Stimulated activated CD4-positive, alpha-beta T cell treated with anti-CD3 and anti-CD28 coated beads, TNF-alpha, amount 100 ng/mL, for 24 hours (primary cell): ENCODE measurements at regions not wholly inside any gene's neighbourhood (a gene's known extent, or its start where the extent isn't known, plus 50 kb on each side); places are given as distances from the start of the nearest gene placed in this dataset.

Experiments
- DNase-seq, 3 experiments: peaks; one replicate each; pipeline ENCODE4 v3.0.0-alpha.2; 2020; ENCODE audit warnings: low read depth in 3 of 3

DNA sequence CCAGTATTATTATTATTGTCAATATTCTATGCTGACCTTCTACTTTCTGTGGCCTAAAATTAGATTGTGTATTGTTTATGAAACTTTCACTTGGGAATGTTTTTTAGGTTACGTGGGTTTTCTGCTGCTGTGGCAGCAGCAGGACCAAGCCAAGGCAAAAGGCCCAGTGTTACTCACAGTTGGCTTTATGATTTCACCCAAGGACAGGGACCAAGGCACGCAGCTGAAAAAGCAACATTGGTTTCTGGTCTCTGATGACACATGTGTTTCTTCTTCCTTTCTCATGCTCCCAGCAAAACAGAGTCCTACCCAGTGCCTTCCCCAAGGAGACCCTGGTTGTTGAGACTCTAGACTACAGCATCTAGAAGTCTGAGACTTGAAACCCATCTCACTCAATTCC lies 413.7 kb downstream of the SETD4 start:
- DNase-seq = no peak

DNA sequence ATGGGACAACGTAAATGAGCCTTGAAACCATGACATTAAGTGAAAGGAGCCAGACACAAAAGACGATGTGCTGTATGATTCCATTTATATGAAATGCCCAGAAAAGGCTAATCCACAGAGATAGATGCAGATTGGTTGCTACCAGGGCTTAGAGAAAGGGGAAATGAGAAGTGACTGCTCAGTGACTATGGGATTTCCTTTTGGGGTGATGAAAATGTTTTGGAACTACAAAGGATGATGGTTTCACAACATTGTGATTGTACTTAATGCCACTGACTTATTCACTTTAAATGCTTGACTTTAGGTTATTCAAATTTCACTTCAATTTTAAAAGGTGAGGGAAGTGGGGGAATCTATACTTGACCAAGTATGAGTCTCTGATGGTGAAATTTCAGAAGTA lies 414.3 kb downstream of the SETD4 start:
- no peak for DNase-seq

DNA sequence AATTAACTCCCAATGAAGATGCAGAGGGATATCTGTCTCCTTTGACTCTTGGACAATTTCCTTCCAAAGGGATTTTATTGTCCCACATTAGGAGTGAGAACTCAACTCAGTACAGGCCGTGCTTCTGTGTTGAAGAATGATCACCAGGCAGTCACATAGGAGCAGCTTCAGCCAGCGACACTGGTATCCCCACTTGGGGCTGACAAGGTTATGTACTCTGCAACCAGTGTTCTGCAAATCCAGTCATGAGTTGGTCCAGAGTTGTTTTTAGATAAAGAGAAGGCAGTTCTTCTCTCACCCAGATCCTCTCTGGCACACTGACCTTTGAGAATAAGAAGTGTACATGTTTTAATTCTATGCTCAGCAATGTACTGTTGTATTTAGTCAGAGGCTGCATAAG lies 415.8 kb downstream of the SETD4 start:
- no peak for DNase-seq

DNA sequence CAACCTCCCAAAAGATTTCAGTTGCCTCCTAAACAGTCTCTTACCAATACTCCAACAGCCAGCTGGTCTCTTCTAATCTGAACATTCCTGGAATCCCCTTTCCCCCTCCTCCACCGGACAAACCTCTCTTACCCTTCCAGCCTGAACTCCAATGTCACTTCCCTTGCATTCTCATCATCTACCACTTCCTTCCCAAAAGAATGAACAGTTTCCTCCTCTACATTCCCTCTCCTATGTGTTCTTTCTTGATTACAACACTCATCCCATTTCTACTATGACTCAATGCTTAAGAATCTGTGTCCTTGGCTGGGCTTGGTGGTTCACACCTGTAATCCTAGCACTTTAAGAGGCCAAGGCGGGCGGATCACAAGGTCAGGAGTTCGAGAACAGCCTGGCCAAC lies 417.1 kb downstream of the SETD4 start:
- DNase-seq = no peak

DNA sequence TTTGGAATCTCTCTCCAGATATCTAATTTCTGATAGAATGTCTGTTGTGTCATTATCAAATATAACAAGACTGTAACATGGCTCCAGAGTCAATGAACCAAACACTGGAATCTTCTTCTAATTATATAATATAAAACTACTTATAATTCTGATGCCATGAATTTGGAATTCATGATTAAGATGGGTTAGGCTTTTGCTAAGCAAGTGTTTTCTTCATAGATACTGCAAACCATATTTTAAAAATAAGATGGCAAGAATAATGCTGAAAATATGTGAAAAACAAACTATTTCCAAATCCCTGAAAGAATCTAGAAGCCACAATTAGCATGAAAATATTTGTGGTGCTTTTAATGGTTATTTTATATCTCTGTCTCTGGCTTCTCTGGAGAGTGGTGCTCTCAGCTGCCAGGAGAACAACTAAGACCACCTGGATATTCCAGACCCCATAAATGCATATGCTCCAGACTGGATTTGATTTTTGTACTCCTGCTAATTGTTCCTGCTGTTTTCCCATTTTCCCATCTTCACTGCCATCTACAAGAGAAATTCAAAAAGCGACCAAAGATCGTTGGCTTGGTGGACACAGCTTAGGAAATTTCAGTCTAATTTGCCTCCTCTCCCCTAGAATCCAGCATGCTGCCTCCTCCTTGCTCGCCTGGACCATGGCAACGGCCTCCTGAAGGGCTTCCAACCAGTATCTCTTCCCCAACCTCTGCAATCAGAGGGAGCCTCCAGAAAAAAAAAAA lies 418.9 kb downstream of the SETD4 start:
- DNase-seq = no peak

DNA sequence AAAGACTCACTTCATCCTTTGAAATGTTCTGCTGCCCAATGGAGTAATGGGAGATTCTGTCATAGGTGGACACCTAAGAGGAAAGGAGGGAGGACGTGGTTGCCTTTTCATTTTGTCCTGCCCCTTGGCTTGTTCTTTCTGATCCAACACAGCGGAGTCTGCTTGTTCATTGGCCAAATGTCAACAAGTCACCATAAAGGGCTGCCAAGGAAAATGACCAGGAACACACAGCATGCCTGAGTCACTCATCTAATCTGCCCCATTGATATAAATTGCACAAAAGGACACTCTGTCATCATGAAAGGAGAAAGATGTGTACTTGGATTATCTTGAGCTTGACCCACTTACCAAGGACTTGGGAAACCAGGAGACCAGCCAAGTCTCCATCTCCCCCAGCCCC lies 422.9 kb downstream of the SETD4 start:
- DNase-seq = no peak

DNA sequence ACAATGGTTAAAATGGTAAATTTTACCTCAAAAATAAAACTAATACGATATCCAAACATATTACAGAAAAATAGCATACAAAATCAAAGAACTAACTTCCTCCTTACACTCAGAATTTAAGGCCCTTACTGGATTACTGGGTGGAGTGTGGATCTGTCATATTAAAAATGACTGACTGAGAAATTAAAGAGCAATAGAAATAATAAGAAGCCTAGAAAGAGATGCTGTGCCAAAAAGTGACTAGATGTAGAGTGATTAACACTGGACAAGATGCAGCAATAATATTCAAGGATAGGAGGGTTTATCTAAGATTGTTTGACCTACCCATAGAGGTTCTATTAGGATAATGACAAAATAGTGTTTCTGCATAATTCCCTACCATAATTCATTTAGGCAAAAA lies 424.3 kb downstream of the SETD4 start:
- no peak for DNase-seq

DNA sequence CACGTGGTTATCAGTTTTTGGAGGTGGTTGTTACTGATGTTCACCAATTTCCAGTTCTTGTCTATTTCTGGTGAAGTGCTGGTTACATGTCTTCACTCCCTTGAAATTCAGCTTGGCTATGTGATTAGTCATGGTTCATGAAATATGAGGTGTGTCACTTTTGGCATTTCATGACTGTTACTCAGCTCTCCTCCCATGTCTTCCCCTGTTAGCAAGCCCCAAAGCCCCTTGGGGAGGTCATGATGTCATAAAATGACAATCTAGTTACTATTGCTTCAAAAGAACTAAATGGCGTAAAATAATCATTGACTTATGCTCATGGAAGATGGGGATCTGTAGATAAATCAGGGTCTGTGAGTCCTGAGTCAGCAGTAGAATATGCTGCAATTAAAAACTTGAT lies 425.1 kb downstream of the SETD4 start:
- DNase-seq = no peak

DNA sequence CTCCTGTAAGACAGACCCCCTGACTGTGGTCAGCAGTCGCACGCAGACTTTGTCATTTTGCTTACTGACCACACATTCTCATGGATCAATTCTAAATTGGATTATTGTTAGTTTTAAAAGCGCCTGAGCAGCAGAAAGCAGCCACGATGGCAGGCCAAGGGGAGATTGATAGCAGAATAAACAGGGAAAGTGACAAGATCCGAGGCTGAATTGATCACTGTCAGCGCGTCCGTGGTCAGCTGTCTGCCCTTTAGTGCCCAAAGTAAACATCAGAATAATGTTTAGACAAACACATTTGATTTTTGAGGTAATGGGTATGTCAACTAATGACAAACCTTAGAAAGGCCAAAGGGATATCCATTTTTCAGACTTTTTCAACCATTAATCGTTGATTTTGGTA lies 426.8 kb downstream of the SETD4 start:
- DNase-seq = no peak

DNA sequence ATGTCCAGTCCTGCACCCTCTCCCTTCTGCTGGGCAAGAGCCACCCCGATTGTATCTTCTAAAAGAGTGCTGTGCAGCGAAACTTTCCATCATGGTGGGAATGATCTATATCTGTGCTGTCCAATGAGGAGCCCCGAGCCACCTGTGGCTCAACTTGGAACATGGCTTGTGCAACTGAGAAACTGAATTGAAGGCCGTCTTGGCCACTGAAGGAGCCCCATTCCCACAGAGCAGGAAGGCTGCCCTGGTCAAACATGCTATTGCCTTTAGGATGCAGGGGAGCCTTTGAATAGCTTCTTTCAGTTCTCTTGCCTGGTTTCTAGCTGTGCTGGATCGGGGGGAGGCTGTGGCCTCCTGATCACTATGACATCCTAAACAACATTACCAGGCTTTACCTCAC lies 427.6 kb downstream of the SETD4 start:
- no peak for DNase-seq

DNA sequence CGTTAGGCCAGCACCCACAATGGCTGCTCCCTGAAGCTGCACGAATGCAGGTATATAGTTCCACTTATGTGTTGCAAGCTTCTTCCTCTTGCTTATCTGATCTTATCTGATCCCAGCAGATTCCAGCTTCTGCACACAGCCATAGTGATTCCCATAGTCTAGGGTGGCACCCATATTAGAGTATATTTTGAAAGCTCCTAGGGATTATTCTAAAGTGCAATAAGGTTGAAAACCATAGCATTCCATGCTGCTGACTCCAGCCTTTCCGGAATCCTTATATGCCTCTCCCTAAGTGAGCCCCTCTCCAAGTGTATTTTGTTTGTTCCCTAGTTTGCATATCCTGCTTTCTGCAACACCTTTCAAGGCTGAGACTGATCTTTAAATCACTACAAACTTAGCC lies 432.0 kb downstream of the SETD4 start:
- DNase-seq = no peak

DNA sequence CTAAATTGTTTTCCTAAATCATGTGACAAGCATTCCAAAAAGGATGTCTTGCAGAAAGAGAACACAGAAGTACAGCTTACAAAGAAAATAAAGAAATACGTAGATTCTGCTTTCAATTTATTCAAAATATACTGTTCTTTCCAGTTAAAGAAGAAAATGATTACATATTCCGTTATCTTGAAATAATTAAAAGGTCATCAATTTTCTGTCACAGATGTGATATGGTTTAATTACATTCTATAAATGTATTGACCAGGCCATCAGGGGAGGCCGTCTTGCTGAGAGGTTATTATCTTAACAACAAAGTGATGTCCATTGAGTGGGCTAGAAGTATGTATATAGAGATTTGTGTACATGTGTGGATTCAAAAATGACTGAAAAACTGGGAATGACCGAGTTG lies 432.9 kb downstream of the SETD4 start:
- DNase-seq = no peak

DNA sequence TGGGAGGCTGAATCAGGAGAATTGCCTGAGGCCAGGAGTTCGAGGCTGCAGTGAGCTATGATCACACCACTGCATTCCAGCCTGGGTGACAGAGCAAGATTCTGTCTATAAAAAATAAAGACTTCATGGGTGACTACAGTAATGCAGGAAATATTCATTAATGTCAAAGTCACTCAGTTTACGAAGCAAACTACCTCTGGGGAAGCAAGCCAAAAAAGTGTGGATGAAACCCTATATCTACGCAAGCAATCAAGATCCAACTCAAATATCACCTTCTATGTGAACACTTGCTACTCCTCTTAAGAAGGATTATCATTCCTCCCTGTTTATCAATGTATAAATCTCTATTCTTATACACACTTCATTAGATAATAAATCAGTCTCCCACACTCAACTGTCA lies 434.8 kb downstream of the SETD4 start:
- DNase-seq = no peak

DNA sequence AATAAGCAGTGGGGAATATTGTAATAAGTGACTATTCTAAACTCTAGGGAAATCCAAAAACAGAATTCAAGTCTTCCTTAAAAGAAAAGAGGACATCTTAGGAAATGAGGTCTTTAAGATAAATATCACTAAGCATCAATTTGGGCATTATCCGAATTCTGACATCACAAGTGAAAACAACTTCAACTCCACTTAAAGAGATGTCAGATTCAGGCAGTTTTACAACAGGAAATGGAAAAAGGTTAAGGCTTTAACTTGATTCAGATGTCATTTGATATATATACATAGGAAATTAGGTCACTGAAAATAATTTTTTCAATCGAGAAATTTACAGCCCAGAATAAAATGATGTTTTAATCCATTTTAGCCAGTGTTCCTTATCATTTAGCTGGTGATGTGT lies 435.4 kb downstream of the SETD4 start:
- DNase-seq = no peak

DNA sequence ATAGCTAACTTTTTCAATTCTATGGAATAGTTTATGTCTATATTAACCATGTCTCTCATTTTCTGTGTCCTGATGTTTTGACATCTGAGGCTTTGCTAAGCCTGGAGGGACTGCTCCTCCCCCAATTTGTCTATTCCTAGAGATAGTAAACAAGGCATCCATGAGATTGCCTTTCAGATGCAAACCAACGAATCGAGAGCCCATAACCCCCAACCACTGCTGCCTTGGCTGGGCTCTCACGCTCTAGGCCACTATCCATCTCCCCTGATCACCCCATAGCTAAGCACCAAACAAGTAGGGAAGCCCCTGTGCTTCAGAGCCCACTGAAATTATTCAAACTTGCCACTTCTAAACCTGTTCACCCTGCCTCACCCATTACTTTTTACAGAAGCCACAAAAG lies 437.7 kb downstream of the SETD4 start:
- no peak for DNase-seq

DNA sequence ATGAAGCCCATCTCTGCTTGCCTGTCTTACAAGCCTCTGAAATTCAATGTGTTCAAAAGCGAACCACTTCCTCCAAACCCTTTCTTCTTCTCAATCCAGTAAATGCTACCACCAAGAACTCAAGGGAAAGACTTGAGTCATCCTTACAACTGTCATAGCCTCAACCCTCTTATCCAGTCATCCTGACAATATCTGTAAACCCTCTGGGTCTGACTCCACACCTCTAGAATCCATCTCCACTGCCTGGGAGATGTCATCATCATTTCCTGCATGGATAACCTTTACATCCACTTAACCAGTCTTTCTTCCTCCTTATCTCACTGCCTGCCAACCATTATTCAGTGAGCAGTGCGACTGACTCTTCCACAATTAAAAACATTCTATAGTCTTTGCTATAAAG lies 441.1 kb downstream of the SETD4 start:
- no peak for DNase-seq

DNA sequence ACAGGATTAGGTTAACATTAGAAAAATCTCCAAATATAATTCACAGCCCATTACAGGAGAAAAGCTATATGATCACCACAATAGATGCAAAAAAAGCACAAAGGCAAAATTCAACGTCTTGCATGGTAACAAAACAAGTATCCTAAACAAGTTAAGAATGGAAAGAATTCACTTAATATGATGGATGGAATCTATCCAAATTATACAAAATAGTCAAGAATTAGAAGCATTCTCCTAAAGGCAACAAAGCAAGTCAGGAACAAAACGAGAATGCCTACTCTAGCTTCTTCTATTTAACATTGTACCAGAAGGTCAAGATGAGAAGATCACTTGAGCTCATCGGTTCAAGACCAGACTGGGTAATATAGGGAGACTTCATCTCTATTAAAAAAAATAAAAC lies 442.8 kb downstream of the SETD4 start:
- no peak for DNase-seq

DNA sequence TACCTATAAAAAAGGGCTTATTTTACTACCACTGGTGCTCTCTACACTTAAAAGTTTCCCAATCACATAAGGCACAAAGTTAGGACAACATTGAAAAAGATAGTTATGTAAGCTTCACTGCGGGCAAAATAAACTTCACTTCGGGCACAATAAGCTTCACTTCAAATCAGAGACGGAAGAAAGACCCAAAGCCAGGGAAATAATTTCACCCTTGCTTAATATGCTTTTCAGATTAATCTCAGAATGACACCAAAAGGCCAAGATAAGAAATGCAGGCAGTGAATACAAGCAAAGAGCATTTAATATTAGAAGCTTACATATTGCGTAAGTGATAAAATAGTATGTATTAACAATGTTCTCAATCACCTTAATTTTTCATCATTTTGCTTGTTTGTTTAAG lies 444.2 kb downstream of the SETD4 start:
- DNase-seq = no peak

DNA sequence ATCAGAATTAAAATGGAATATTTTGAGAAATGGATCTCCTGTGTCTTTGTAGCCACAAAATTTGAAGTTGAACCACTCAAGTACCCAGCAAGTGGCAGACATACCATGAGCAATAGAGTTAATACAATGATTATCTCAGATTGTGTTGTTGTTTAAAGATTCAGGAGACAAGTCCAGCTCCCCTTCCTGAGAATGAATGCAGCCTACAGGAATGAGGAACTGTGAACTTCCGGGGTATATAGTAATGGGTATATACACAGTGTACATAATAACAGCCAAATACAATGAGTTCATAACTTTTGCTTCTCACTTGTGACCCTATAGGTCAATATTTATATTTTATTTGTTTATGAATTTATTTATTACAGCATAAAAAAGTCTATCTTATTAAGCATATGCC lies 445.0 kb downstream of the SETD4 start:
- DNase-seq = no peak

DNA sequence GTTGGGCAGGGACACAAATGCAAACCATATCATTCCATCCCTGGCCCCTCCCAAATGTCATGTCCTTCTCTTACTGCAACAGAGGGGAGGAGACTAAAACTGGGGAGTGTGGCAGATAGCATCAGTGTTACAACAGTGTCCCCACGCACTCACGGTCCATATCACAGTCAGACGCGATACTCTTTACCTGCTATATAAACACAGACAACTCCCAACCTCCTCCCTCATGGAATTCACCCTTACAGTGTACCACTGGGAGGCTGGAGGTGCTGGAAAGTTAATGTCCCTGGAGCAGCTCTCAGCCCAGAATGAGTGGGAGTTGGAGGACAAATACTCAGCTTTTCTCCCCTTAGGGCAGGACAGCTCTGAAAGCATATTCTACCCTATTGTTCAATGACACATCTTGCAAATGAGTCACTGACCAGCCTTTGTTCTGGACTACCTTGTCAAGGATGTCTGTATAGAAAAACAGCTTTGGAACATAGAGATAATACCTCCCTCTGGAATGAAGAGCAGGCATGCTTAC lies 445.9 kb downstream of the SETD4 start:
- no peak for DNase-seq

DNA sequence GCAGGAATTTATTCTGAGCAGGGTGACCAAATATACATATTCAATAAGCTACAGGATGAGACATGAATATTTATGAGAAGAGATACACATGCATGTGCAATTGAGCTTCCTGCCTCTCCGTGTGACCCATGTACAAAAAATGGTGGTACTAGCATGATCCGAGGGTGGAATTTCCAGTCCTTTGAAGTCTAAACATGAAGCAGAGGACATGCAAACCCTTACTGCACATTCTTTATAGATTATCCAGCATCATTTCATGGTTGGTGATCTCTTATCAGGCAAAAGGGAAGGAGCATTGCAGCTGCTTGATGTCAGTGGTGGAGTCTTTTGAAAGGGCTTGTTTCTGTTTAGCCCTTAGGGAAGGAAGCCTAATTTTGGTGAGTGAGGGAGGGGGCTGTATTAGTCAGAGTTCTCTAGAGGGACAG lies 448.6 kb downstream of the SETD4 start:
- no peak for DNase-seq

DNA sequence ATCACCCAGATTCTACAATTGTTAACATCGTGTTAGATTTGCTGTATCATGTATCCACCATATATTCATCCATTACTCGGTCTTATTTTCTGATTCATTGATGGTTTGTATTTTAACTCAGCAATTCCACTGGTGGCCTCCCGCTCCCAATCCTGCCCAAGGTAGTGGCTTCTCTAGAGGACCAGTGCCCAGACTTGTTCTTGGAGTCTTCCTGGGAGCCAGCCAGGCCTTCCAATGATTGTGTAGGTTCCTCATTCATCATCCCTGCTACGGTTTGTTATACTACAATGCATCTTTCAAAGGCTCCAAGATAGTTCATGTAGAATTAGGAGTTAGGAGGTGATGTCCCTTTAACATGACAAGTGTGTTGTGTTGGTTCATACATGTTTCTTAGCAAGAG lies 451.1 kb downstream of the SETD4 start:
- no peak for DNase-seq

DNA sequence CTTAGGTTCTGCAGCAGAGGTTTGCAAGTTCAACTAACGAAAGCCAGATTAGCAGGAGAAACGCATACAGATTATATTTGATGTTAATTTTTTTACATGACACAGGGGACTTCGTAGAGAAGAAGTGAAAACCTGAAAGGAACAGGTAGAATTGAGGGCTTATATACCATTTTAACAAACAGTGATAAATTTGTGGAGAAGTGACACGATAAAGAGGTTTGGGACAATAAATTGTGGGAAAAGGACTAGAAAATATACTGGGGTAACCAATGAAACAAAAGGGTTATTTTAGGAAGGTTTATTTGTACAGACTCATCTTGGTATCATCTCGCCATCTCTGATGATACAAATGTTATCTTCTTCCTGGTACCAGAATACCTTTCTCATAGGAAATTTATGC lies 452.9 kb downstream of the SETD4 start:
- no peak for DNase-seq

DNA sequence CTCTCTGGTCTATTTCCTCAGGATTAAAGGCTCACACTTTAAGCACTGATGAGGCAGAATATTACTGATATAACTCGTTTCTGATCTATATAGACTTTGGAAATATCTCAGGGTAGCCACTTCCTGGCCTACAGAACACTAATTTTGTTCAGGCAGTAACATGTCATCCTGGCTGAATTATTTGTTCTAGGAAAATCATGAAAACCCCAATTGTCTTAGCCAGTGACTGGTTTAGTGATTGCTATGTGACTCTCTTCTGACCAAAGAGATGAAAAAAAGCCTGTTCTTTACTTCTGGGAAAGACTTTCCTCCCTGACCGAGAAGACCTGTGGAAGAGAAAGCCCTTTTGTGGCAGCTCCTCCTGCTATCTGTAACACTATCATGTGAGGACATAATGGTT lies 453.7 kb downstream of the SETD4 start:
- DNase-seq = no peak
